OCI-LY1 (cell line): ENCODE measurements at regions not wholly inside any gene's neighbourhood (a gene's known extent, or its start where the extent isn't known, plus 50 kb on each side); places are given as distances from the start of the nearest gene placed in this dataset.

ENCODE experiments used
- H2AFZ ChIP-seq: fragments of 200-600 bp; sonication (generic), shearing (Covaris generic); 2 replicates; pipeline ENCODE4 v1.6.0; 2014; ENCODE audit warnings: antibody characterized with exemption, mild to moderate bottlenecking, low read length
- H3F3A ChIP-seq: fragments of 200-600 bp; sonication (generic), shearing (Covaris generic); 2 replicates; pipeline ENCODE4 v1.6.0; 2014; ENCODE audit warnings: mild to moderate bottlenecking, antibody characterized with exemption, low read length, moderate library complexity; ENCODE audit not compliant: insufficient read depth
- H3K27ac ChIP-seq: fragments of 200-600 bp; sonication (generic); 2 replicates; pipeline ENCODE4 v1.5.1; 2014; ENCODE audit warnings: low read length, mixed run types, mild to moderate bottlenecking, low read depth; ENCODE audit not compliant: poor library complexity, severe bottlenecking
- H3K27me3 ChIP-seq: fragments of 200-600 bp; sonication (generic); 2 replicates; pipeline ENCODE4 v1.6.0; 2014; ENCODE audit warnings: antibody characterized with exemption, mild to moderate bottlenecking, low read length, moderate library complexity; ENCODE audit not compliant: insufficient read depth
- H3K36me3 ChIP-seq: fragments of 200-600 bp; sonication (generic); 2 replicates; pipeline ENCODE4 v1.6.1; 2014; ENCODE audit warnings: mild to moderate bottlenecking, antibody characterized with exemption, low read length, moderate library complexity, mixed read lengths; ENCODE audit not compliant: insufficient read depth
- H3K4me1 ChIP-seq: fragments of 200-600 bp; sonication (generic); 2 replicates; pipeline ENCODE4 v1.5.1; 2014; ENCODE audit warnings: mild to moderate bottlenecking, low read length, moderate library complexity; ENCODE audit not compliant: insufficient read depth, severe bottlenecking
- H3K4me2 ChIP-seq: fragments of 200-600 bp; sonication (generic), shearing (Covaris generic); 2 replicates; pipeline ENCODE4 v1.6.1; 2014; ENCODE audit warnings: low read length
- H3K4me3 ChIP-seq: fragments of 200-600 bp; sonication (generic); 2 replicates; pipeline ENCODE4 v1.5.1; 2014; ENCODE audit warnings: low read length, low read depth, mild to moderate bottlenecking, mixed read lengths; ENCODE audit not compliant: poor library complexity, severe bottlenecking
- H3K79me2 ChIP-seq: fragments of 200-600 bp; shearing (Covaris generic); 2 replicates; pipeline ENCODE4 v1.6.1; 2016; ENCODE audit warnings: mixed run types, low read length, mixed read lengths; ENCODE audit not compliant: insufficient read depth
- H3K9ac ChIP-seq: fragments of 200-600 bp; sonication (generic), shearing (Covaris generic); 2 replicates; pipeline ENCODE4 v1.6.1; 2014; ENCODE audit warnings: mild to moderate bottlenecking, low read length, mixed read lengths
- H3K9me2 ChIP-seq: fragments of 200-600 bp; sonication (generic), shearing (Covaris generic); 2 replicates; pipeline ENCODE4 v1.6.1; 2014; ENCODE audit warnings: low read depth, mild to moderate bottlenecking, low read length, mixed read lengths
- H3K9me3 ChIP-seq: fragments of 200-600 bp; shearing (Covaris generic); 2 replicates; pipeline ENCODE4 v1.6.1; 2014; ENCODE audit warnings: low read length, mixed read lengths
- H4K20me1 ChIP-seq: fragments of 200-600 bp; sonication (generic), shearing (Covaris generic); 2 replicates; pipeline ENCODE4 v1.6.0; 2016; ENCODE audit warnings: mild to moderate bottlenecking, low read length; ENCODE audit not compliant: insufficient read depth
- CTCF ChIP-seq: fragments of 200-600 bp; sonication (generic), shearing (Covaris generic); IDR thresholded peaks from 2 replicates; pipeline ENCODE4 v1.5.1; 2017; ENCODE audit warnings: mild to moderate bottlenecking, antibody characterized with exemption, low read length, moderate library complexity, mixed read lengths
- EZH2 ChIP-seq: fragments of 200-600 bp; sonication (generic), shearing (Covaris generic); IDR thresholded peaks from 2 replicates; pipeline ENCODE4 v1.8.0; 2017; ENCODE audit warnings: borderline replicate concordance, mixed run types, mild to moderate bottlenecking, antibody characterized with exemption, low read length, moderate library complexity, mixed read lengths

- H3K27me3 ChIP-seq = no peaks in the 10 kb centered on the region
- no peaks in the 10 kb centered on the region for H3K9me2 ChIP-seq
- no peaks in the 10 kb centered on the region for H3K9me3 ChIP-seq
- TF ChIP-seq CTCF (no peak), EZH2 (no peak)
- H3K4me2 ChIP-seq = no peak overlapping the region
- H2AFZ ChIP-seq = no peak overlapping the region
- H3K36me3 ChIP-seq = no peaks in the 10 kb centered on the region
- no peak overlapping the region for H3K9ac ChIP-seq
- H3K27ac ChIP-seq = no peak overlapping the region
- no peaks in the 10 kb centered on the region for H3F3A ChIP-seq
- H3K4me1 ChIP-seq = peaks cover 20% of the 10 kb centered on the region
- no peaks in the 10 kb centered on the region for H3K79me2 ChIP-seq
- no peak overlapping the region for H3K4me3 ChIP-seq
- no peaks in the 10 kb centered on the region for H4K20me1 ChIP-seq
Measured at GRCh38 chr21:31511258-31511657, 148.2 kb upstream of the SOD1 start.

GRCh38 chr21:31509194-31510017 lies 150.1 kb upstream of the SOD1 start:
- H3K4me3 ChIP-seq = no peak overlapping the region
- 0 out of 2 replicates have a peak overlapping the region, but pooled peaks have one; percentile 12 for H3K4me2 ChIP-seq
- H2AFZ ChIP-seq = no peak overlapping the region
- TF ChIP-seq EZH2 = no peak
- peak; percentile 59 for TF ChIP-seq CTCF
- H3K27ac ChIP-seq = no peak overlapping the region
- H3K36me3 ChIP-seq = no peaks in the 10 kb centered on the region
- H3F3A ChIP-seq = no peaks in the 10 kb centered on the region
- H3K79me2 ChIP-seq = no peaks in the 10 kb centered on the region
- no peaks in the 10 kb centered on the region for H3K27me3 ChIP-seq
- H3K9me3 ChIP-seq = no peaks in the 10 kb centered on the region
- H4K20me1 ChIP-seq = no peaks in the 10 kb centered on the region
- H3K9me2 ChIP-seq = no peaks in the 10 kb centered on the region
- no peak overlapping the region for H3K9ac ChIP-seq
- peaks cover 23% of the 10 kb centered on the region for H3K4me1 ChIP-seq

- H2AFZ ChIP-seq = no peak overlapping the region
- no peaks in the 10 kb centered on the region for H3K9me2 ChIP-seq
- H3K27me3 ChIP-seq = no peaks in the 10 kb centered on the region
- no peaks in the 10 kb centered on the region for H3K36me3 ChIP-seq
- no peaks in the 10 kb centered on the region for H4K20me1 ChIP-seq
- no peaks in the 10 kb centered on the region for H3F3A ChIP-seq
- H3K9ac ChIP-seq = no peak overlapping the region
- no peak overlapping the region for H3K4me3 ChIP-seq
- H3K27ac ChIP-seq = no peak overlapping the region
- no peaks in the 10 kb centered on the region for H3K9me3 ChIP-seq
- no peaks in the 10 kb centered on the region for H3K79me2 ChIP-seq
- peaks cover 23% of the 10 kb centered on the region for H3K4me1 ChIP-seq
- TF ChIP-seq CTCF (no peak), EZH2 (no peak)
- H3K4me2 ChIP-seq = no peak overlapping the region
Measured at GRCh38 chr21:31505975-31506374, 153.5 kb upstream of the SOD1 start.
